ENCODE measurements at regions not wholly inside any gene's neighbourhood (a gene's known extent, or its start where the extent isn't known, plus 50 kb on each side); places are given as distances from the start of the nearest gene placed in this dataset.

- Histone ChIP-seq H3K27ac (replicated peaks) (no peak overlapping the region), H3K27me3 (ENCODE audit: insufficient read depth, poor library complexity, severe bottlenecking) (no peaks in the 10 kb centered on the region), H3K4me3 (replicated peaks; ENCODE audit: insufficient read depth, low read length) (no peak overlapping the region)
- TF ChIP-seq POLR2AphosphoS5 (IDR thresholded peaks at IDR 0.05; ENCODE audit: low read depth) (no peak), CTCF (IDR thresholded peaks at IDR 0.05; ENCODE audit: insufficient read depth, low read length) (no peak), GABPA (IDR thresholded peaks at IDR 0.05; ENCODE audit: low read depth) (no peak)
- DNase-seq (ENCODE audit: low read depth in 1 of 2, low spot score in 1 of 2): no peak
These were observed 922.8 kb downstream of the EPHA7 start for GRCh38 chr6:92496527-92496926.

- no peak overlapping the region for H3K4me3 ChIP-seq (replicated peaks; ENCODE audit: insufficient read depth, low read length)
- no peaks in the 10 kb centered on the region for H3K27me3 ChIP-seq (ENCODE audit: insufficient read depth, poor library complexity, severe bottlenecking)
- DNase-seq (ENCODE audit: low read depth in 1 of 2, low spot score in 1 of 2): no peak
- TF ChIP-seq SPI1 (IDR thresholded peaks at IDR 0.05; ENCODE audit: borderline replicate concordance, low read depth) (no peak), POLR2AphosphoS5 (IDR thresholded peaks at IDR 0.05; ENCODE audit: low read depth) (no peak)
- H3K27ac ChIP-seq (replicated peaks): no peak overlapping the region
These were observed 924.1 kb downstream of the EPHA7 start for GRCh38 chr6:92495242-92495641.

- no peak for DNase-seq (ENCODE audit: low read depth in 1 of 2, low spot score in 1 of 2)
- no peak overlapping the region for H3K27ac ChIP-seq (replicated peaks)
- TF ChIP-seq CTCF (IDR thresholded peaks at IDR 0.05; ENCODE audit: insufficient read depth, low read length): no peak
- no peak for TF ChIP-seq POLR2AphosphoS5 (IDR thresholded peaks at IDR 0.05; ENCODE audit: low read depth)
- no peak for TF ChIP-seq GABPA (IDR thresholded peaks at IDR 0.05; ENCODE audit: low read depth)
- no peak for TF ChIP-seq REST (IDR thresholded peaks at IDR 0.05; ENCODE audit: insufficient replicate concordance, low read depth)
- TF ChIP-seq SPI1 (IDR thresholded peaks at IDR 0.05; ENCODE audit: borderline replicate concordance, low read depth): no peak
- H3K27me3 ChIP-seq (ENCODE audit: insufficient read depth, poor library complexity, severe bottlenecking): no peaks in the 10 kb centered on the region
- no peak overlapping the region for H3K4me3 ChIP-seq (replicated peaks; ENCODE audit: insufficient read depth, low read length)
These were observed 933.9 kb downstream of the EPHA7 start for GRCh38 chr6:92485487-92485886.

- DNase-seq (ENCODE audit: low read depth in 1 of 2, low spot score in 1 of 2): no peak
- Histone ChIP-seq H3K27me3 (ENCODE audit: insufficient read depth, poor library complexity, severe bottlenecking) (no peaks in the 10 kb centered on the region), H3K27ac (replicated peaks) (no peak overlapping the region), H3K4me3 (replicated peaks; ENCODE audit: insufficient read depth, low read length) (no peak overlapping the region)
- no peak for TF ChIP-seq SPI1 (IDR thresholded peaks at IDR 0.05; ENCODE audit: borderline replicate concordance, low read depth)
These were observed 939.5 kb downstream of the EPHA7 start for GRCh38 chr6:92479831-92480230.

- no peak for DNase-seq (ENCODE audit: low read depth in 1 of 2, low spot score in 1 of 2)
- H3K27me3 ChIP-seq (ENCODE audit: insufficient read depth, poor library complexity, severe bottlenecking): no peaks in the 10 kb centered on the region
- TF ChIP-seq GABPA (IDR thresholded peaks at IDR 0.05; ENCODE audit: low read depth) (no peak), POLR2AphosphoS5 (IDR thresholded peaks at IDR 0.05; ENCODE audit: low read depth) (no peak), SPI1 (IDR thresholded peaks at IDR 0.05; ENCODE audit: borderline replicate concordance, low read depth) (no peak), REST (IDR thresholded peaks at IDR 0.05; ENCODE audit: insufficient replicate concordance, low read depth) (no peak), CTCF (IDR thresholded peaks at IDR 0.05; ENCODE audit: insufficient read depth, low read length) (no peak)
These were observed 946.3 kb downstream of the EPHA7 start for GRCh38 chr6:92473056-92473455.

More at GRCh38 chr6:92473056-92473455, 946.3 kb downstream of the EPHA7 start:
- no peak overlapping the region for H3K4me3 ChIP-seq (replicated peaks; ENCODE audit: insufficient read depth, low read length)
- H3K27ac ChIP-seq (replicated peaks): no peak overlapping the region
